ENCODE measurements at regions not wholly inside any gene's neighbourhood (a gene's known extent, or its start where the extent isn't known, plus 50 kb on each side); places are given as distances from the start of the nearest gene placed in this dataset.

DNA sequence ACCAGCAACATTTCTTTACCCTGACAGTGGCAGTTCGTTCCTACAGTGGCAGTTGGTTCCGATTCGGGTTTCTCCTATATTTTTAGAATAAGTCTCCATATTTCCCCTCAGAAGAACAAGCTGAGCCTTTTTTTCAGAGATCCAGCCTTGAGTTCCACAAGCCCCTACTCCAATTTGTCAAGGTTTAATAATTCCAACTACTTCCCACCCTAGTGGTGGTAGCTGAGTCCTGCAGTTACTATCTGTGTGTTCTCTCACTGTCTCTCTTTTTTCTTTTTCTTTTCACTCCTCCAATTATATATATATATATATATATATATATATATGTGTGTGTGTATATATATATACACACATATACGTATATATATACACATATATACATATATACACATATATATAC lies 1347.3 kb downstream of the PCDH9 start:
- no peak for DNase-seq (ENCODE audit: low spot score)

DNA sequence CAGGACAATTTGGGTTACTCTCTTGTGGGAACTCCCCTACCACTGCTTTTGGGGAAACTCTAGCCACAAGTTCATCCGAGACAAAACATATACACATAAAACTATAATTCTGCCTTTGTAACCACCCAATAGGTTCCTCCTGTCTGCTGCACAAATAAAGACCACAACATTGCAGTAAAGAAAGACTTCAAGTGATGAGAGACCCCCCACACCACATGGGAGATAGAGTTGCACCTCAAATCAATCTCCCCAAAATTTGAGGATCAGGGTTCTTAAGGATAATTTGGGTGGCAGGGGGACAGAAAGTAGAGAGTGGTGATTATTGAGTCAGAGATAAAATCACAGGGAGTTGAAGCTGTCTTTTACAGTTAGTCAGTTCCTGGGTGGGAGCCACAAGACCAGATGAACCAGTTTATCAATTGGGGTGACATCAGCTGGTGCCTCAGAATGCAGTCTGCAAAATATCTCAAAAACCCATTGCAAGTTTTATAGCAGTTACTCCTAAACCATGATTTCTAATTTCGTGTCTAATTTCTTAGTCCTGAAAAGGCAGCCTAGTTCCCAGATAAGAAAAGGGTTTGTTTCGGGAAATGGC lies 1348.5 kb downstream of the PCDH9 start:
- no peak for DNase-seq (ENCODE audit: low spot score)

DNA sequence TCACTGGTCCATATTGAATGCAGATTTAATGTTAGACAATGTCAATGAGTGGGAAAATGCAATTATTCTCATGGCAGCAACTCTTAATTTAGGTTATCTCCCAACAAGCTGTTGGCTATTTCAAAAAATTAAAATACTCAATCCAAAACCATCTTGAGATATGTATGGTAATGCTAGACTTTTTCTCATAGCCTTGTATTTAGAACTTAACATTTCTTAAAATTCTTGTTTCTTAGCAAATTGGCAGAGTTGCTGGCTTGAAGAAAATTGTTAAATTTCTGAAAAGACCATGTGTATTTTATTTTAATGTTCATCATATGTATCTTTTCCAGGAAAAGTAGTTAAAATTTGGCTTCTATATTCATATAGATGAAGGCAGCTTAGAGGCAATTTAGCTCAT lies 1355.1 kb downstream of the PCDH9 start:
- DNase-seq (ENCODE audit: low spot score): no peak

DNA sequence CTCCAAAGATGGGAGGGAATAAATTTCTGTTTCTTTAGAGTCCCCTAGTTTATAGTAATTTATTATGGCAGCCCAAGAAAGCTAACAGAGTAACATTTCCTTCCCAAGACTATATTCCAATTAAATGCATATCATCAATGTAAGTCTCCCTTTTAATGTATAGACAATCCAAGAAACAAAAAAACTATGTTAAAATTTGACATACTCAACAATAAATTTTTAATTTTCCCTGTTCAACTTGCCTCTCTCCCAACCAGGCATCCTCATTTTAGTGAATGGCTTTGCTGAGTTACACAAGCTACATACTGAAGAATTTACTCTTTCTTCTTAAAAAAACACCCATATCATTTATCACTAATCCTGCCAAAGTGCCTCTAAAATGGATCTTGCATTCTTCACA lies 1357.7 kb downstream of the PCDH9 start:
- no peak for DNase-seq (ENCODE audit: low spot score)

DNA sequence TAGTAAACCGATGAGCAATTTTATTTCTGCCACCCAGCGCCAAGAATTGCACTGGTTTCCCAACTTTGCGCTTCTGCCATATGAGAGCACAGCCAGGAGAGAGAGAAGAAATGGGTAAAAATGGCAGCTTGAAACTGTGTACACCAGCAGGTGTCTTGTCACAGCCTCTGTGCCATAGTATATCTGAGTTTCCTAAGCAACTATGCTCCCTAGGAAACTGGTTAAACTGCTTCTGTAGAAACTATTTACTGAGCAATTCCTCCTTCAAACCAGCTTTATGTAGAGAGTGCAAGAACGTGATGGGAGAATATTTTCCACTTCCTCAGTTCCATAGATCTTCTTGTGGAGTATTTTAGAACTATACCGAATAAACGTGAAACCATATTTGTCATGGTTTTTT lies 1361.3 kb downstream of the PCDH9 start:
- no peak for DNase-seq (ENCODE audit: low spot score)

DNA sequence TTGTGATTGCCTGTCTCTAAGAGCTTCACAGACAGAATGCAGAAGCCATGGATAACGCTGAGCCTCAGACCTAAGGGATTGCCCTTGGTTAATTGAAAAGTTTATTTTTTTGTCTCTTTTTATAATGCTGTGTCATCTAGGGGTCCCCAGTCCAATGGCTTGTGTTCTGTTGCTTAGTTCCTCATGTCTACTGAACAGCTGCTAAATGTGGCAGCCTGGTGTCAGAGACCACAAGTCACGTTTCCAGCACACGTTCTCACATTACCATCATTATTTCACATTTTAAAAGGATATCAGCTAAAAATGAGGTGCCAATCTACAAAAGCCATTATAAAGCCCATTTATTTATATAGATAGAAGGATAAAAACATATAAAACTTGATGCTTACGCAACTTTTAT lies 1362.0 kb downstream of the PCDH9 start:
- no peak for DNase-seq (ENCODE audit: low spot score)

DNA sequence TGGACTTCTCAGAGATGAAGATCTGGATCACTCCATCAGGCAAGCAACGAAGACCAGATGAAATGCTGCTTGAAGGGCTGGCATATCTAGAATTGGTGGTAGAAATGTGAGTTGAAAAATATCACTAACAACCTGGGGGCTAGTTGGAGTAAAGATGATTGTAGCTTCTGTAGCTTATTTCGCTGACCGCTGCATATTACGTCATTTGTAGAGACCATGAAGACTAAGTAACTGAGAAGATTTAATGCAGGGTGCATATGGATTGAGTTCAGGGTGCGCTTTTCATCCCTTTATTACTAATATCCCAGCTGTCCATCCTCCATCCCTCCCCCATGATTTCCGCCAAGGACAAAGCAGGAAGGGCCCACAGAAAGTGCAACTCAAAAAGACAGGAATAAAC lies 1364.0 kb downstream of the PCDH9 start:
- DNase-seq (ENCODE audit: low spot score): no peak

DNA sequence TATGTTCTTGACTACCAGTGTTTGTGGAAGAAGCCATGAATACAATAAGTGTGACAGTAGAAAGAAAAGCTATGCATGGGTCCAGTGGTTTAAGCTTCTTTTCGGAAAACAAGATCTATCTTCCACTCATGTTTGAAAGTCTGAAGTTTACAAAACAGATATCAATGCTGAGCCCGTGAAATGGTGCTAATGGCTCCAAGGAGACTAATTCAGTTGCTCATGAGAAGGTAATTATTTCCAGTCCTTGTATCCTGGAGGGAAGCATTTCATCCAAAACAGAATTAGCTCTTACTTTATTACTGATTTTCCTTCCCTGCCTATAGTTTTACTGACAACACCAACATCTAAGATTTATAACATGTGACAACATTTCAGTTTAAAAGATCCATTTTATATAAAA lies 1364.9 kb downstream of the PCDH9 start:
- no peak for DNase-seq (ENCODE audit: low spot score)

DNA sequence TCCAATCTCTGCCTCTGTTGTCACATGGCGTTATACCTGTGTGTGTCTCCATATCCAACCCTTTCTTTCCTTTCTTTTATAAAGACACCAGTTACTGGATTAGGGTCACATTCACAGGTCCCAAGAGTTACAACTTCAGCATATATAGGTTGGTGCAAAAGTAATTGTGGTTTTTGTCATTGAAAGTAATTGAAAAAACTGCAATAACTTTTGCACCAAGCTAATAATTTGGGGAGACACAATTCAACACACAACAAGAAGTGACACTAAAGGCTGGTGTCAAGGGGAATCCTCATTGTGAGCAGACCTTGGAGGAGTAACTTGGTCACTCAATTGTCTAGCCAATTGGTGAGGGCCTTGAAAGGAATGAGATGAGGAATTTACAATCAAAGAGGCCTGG lies 1366.1 kb downstream of the PCDH9 start:
- no peak for DNase-seq (ENCODE audit: low spot score)

DNA sequence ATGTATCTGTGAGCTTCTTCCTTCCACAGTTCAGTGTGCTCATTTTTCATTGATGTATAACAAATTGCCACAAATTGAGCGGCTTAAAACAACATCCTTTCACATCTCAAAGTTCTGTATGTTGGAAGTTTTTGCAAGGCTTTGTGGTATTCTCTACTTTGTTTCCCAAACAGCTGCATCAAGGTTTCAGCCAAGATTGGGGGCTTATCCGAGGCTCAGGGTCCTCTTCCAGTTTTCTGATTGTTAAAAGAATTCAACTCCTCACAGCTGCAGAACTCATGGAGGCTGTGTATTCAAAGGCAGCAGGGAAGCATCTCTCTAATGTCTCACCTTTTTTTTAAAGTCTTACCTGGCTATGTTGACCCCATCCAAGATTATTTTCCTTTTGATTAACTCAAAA lies 1369.8 kb downstream of the PCDH9 start:
- DNase-seq (ENCODE audit: low spot score): no peak

DNA sequence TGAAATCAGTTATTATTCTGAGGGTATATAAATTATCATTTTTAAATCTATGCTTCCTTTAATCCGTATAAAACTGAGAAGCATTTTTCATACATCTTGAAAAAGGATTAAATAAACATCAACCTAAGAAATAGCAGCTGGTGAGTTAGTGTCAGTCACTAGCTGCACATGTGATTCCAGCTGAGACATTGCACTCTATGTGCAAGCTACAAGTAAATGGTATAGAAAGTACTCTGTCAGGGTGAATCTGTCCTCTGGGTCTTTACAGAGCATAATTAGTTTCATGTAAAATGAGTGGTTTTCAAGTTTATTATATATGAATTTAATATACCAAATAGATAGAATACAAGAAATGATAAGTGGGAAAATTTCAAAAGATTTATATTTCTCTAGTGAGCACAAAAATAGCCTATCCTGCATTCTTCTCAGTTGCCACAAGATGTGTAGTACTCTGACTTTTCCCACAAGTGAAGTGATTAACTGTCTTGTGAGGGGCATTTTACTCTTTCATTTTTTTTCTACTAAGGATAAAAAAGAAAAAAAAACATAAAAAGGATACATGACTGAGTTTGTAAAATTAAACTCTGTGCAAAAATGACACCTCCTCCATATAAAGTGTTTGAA lies 1372.1 kb downstream of the PCDH9 start:
- DNase-seq (ENCODE audit: low spot score): no peak

DNA sequence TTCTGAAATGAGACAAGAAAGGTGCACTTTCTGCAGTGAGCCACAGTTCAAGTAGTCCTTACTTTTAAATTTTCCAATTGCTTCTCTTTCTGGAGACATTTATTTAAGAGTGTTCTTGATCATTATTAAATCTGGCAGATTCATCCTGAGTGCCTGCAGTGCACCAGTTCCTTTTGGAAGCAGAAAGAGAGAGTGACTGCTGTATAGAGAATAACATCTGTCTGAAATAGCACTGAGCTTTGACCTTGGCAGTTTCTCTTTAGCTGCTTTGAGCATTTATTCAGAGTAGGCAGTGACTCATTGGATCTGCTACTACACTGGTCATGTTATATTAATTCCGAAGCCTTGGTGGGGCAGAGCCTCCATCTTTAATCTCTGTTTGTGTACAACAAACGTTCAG lies 1373.7 kb downstream of the PCDH9 start:
- DNase-seq (ENCODE audit: low spot score): no peak

DNA sequence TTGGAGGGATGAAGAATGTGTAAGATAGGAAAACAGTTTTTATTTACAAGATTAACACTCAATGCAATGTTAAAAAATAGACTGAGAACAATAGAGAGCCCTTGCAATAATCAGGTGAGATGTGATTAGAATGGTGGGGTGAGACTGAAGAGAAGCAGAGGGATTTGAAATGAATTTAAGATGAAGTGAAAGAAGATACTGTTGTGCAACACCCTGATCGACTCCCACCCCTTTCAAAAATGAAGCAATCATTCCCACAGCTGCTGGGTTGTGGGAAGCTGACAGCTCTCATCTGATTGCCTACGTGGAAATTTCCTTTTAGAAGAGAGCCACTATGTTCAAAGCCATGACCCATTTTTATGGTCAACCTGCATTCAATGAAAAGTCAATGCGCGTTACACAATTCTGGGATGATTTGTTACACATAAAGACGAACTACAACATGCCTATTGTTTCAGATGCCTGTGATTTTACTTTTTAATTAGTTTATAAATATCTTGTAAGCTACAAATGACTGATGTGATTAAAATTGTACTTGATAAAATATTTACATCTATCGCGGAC lies 1374.8 kb downstream of the PCDH9 start:
- DNase-seq (ENCODE audit: low spot score): no peak

DNA sequence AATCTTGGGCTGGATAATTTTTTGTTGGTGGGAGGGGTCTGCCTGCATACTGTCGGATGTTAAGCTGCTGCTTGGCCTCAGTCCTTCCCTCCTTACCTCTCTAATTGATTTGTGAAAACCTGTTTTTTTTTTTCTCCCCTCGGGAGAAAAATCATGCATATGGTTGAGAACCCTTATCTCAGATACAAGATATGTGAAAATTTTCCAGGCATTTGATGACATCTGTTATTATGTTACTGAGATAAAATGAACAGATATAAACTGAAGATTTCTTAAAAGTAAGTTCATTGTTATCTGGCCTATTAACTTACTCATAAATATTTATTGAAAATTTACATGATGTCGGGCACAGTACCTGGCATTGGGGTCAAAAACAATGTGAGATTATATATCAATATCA lies 1375.7 kb downstream of the PCDH9 start:
- DNase-seq (ENCODE audit: low spot score): no peak

DNA sequence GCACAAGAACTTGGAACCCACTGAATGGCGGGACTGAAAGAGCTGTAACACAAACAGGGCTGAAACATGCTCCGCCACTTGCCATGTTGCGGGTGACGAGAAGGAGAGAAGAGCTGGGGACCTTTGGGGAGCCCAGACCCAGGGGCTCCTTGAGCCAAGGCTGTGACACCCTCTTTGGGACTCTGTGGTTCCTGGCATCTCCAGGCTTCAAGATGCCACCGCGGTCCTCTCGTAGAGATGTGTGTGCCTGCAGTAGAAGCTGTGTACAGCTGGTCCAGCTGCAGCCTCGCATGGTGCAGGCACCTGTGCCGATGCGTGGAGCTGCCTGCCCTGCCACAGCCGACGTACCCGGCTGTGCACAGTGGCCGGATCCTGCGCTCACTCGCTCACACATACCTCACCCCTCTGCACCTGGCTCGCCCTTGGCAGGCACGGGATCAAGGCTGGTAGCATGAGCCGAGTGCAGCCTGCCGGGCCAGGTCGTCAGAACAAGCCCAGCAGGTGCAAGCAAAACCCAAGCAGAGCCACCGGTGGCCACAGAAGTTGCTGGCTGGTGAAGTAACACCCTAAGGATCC lies 1385.8 kb downstream of the PCDH9 start:
- DNase-seq (ENCODE audit: low spot score): no peak

DNA sequence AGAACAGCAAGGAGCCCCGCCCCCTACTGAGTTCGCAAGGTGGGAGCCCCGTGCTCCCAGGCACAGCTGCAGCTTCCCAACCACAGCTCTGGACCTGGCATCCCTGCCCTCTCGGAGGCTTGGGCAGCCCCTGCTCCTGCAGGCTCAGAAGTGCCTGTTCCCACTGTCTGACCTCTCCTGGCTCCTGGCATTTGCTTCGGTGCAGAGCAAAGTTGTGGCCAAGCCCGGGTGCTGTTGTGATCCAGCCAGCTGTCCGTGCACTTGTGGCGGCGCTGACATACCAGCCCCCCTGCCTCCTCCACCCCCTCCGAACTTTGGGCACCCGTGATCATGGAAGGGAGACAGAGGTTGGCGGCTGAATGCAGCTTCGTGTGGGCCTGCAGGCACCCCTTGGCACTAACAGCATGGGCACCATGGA lies 1386.8 kb downstream of the PCDH9 start:
- no peak for DNase-seq (ENCODE audit: low spot score)

DNA sequence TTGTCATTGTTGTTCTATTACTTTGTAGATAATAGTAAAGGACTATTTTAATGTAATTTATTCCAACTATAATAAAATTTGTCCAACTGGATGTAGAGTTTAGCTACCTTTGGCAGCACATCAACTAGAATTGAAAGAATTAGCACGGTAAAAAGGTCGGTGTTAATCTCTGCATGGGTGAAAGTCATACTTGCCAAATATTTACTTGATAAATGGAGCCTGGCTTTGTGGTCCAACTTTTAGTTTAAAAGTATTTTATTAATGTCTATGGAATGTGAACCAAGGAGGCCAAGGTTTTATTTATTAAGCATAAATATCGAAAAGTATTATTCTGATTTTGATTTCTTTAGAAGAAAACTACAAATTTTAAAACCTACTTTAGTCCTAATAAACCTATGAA lies 1389.0 kb downstream of the PCDH9 start:
- DNase-seq (ENCODE audit: low spot score): no peak

DNA sequence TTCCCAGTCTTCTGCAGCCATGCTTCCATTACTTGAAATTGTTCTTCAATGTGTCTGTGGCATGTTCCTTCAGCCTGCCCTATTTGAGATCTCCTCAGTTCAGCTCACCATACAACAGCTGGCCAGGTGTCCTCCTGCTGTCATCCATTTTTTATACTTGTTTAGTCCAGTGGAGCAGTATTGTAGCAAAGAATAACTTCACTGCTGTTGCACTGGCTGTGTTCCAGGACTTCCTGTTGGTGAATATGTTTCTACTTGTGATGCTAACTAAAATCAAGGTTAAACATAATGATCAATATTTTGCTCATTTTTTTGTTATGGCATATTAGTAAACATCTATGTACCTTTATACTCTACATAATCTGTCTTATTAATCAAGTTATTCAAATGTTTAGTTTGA lies 1394.1 kb downstream of the PCDH9 start:
- no peak for DNase-seq (ENCODE audit: low spot score)

DNA sequence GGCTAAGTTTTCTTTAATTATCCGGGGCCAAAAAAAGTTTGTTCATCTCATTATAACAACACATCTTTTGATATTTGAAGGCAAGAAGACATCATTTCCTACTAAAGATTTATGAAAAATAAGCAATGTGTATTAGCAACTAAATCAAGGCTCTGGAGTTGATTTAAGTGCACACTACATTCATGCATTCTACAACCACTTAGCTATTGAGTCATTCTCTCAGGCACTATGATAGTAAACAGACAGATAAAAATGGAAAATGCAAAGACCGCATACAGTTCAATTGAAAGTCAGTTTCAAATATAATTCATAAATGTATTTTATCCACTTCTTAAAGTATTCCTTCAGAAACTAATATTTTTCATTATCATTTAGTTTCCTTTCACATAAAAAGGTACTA lies 1395.2 kb downstream of the PCDH9 start:
- no peak for DNase-seq (ENCODE audit: low spot score)

DNA sequence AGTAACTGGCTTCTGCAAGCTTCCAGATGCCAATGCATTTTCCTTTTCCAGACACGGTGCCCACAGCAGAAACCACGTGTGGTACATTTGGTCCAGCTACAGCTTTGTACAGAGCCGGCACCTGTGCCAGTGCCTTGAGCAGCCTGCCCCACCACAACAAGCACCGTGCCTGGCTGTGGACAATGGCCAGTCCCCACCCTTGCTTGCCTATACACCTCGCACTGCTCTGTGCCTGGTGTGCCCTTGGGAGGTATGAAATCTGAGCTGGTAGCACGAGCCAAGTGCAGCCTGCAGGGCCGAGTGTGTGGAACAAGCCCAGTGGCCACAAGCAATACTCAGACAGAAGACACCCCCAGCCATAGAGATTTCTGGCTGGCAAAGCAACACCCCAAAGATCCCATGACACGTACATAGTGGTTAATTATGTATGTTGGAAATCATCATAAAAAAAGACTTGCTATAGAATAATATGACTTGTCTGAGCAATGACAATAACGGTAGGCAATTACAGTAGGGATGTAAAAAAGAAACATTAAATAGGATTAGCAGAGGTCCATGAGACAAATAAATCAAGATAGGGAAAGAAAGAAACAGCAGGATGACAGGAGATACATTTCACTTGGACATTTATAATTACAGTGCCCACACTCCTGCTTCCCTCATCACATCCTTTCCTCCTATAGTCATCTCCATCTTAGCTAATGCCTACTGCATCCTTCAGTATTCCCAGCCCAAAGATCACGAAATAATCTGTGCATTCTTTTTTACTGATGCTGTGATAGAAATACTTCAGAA lies 1399.5 kb downstream of the PCDH9 start:
- DNase-seq (ENCODE audit: low spot score): no peak

DNA sequence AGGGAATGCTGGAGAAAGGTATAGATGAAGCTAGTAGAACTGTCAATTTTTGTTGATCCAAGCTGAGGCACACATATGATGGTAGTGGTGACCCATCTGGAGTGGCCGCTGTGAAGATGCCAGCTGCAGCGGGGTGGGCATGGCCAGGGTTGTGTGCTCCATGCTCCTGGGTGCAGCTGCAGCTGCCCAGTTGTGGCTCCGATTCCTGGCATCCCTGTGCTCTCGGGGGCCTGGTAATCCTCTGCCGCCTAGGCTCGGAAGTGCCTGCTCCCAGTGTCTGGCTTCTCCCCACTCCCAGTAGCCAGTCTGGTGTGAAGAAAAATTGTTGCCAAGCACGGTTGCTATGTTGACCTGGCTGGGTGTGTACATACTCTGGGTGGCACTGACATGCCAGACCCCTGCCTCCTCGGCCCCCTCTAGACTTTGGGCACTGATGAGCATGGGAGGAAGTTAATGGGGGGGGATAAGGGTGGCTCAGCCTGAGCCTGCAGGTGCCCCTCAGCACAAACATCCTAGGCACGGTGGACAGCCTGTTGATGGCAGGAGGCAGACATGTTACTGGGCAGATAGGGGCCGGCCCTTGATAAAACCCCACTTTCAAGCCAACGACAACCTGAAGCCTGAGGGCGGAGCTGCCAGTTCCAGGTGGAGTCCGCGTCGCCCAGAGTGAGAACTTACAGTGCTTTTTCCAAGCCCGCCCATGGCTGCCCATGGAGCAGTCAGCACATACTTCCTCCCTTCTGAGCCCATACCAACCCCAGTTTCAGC lies 1400.7 kb downstream of the PCDH9 start:
- DNase-seq (ENCODE audit: low spot score): no peak

DNA sequence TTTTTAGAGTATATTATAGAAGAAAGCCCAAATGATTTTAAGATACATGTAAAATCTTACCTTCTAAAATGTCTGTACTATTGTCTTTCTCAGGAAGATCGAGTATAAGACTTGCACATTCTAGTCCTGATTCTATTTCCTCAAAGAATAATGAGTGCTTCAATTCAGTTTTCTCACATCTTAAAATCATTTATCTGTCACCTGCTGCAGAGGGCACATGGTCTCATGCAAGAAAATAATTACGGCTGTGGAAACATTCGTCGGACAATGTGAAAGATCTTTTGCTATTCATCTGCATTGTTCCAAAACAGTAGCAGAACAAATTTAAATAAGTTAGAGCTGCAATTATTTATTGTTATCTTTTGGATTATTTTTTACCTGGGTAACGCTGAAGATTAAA lies 1403.5 kb downstream of the PCDH9 start:
- DNase-seq (ENCODE audit: low spot score): no peak
